GM12874 (cell line): ENCODE measurements at regions not wholly inside any gene's neighbourhood (a gene's known extent, or its start where the extent isn't known, plus 50 kb on each side); places are given as distances from the start of the nearest gene placed in this dataset.

ENCODE experiments used
- TF ChIP-seq, protein P1 (sequence below): IDR thresholded peaks from 2 replicates; pipeline ENCODE4 v1.5.1; 2011; ENCODE audit warnings: low read depth, mild to moderate bottlenecking, control low read depth, low read length, moderate library complexity; ENCODE audit not compliant: insufficient read depth

DNA sequence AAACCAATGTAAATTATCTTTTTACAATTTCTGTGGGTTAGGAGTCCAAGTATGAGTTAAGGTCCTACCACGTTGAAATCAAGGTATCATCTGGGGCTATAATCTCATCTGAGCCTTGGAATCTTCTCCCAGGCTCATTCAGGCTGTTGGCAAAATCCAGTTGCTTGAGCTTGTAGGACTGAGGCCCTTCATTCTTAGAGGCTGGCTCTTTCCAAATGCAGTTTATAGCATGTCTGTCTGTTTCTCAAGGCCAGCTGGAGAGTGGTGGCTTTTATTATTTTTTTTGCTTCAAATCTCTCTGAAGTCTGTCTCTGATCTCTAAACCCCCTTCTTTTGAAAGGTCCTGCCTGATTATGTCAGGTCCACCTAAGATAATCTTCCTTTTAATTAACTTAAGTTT is 177.2 kb upstream of the ASCC3 start:
- TF ChIP-seq, protein P1, sequence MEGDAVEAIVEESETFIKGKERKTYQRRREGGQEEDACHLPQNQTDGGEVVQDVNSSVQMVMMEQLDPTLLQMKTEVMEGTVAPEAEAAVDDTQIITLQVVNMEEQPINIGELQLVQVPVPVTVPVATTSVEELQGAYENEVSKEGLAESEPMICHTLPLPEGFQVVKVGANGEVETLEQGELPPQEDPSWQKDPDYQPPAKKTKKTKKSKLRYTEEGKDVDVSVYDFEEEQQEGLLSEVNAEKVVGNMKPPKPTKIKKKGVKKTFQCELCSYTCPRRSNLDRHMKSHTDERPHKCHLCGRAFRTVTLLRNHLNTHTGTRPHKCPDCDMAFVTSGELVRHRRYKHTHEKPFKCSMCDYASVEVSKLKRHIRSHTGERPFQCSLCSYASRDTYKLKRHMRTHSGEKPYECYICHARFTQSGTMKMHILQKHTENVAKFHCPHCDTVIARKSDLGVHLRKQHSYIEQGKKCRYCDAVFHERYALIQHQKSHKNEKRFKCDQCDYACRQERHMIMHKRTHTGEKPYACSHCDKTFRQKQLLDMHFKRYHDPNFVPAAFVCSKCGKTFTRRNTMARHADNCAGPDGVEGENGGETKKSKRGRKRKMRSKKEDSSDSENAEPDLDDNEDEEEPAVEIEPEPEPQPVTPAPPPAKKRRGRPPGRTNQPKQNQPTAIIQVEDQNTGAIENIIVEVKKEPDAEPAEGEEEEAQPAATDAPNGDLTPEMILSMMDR, result no peak

DNA sequence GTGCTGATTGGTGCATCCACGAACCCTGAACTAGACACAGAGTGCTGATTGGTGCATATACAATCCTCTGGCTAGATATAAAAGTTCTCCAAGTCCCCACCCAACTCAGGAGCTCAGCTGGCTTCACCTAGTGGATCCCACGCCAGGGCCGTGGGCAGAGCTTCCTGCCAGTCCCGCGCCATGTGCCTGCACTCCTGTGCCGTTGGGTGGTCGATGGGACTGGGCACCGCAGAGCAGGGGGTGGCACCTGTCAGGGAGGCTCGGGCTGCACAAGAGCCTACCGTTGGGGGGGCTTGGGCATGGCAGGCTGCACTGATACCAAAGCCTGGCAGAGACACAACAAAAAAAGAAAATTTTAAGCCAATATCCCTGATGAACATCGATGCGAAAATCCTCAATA is 185.4 kb upstream of the ASCC3 start:
- TF ChIP-seq, protein P1, result no peak

DNA sequence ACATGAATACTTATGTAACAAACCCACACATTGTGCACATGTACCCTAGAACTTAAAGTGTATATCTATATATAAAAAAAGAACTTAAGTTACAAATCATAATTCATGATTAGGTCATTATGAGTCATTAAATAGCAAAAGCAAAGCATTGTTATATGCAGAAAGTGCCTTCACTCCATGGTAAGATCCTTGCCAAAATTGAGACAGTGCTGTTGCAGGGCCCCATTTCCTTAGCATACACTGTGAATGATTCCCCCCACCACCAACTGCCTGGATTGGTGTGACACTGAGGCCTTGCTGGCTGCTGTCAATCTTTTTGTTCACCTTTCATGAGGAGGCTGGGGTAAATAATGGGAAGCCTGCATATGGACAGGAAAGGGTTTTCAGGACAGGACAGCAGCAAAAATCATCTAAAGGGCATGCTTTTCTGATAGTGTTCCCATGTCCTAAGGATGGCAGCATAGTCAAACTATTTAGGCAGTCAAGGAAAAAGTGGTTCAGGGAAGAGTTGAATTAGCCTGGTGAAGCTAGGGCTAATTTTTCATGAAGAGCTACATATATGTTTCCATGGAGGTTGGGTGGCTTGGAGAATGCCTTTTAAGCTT is 188.2 kb upstream of the ASCC3 start:
- TF ChIP-seq, protein P1, result no peak

DNA sequence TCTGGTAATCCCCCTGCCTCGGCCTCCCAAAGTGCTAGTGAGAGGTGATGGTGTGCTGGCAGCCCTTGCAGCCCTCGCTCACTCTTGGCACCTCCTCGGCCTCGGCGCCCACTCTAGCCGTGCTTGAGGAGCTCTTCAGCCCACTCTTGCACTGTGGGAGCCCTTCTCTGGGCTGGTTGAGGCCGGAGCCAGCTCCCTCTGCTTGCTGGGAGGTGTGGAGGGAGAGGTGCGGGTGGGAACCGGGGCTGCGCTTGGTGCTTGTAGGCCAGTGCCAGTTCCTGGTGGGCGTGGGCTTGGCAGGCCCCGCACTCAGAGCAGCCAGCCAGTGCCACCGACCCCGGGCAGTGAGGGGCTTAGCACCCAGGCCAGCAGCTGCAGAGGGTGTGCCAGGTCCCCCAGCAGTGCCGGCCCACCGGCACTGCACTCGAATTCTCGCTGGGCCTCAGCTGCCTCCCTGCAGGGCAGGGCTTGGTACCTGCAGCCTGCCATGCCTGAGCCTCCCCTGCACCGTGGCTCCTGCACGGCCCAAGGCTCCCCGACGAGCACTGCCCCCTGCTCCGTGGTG is 189.0 kb upstream of the ASCC3 start:
- TF ChIP-seq, protein P1, result no peak

DNA sequence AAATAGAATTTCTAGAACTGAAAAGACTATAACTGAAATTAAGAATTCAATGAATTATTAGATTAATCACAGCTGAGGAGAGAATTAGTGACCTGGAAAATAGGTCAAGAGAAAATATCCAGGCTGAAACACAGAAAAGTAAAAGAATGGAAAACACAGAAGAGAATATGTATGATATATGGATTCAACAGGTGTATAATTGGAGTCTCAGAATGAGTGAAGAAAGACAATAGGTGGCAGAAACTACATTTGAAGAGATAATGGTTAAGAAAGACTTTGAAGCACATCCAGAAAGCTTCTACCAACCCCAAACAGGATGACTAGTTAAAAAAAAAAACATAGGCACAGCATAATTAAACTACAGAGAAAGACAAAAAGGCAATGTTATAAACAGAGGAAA is 196.2 kb upstream of the ASCC3 start:
- TF ChIP-seq, protein P1, result no peak

DNA sequence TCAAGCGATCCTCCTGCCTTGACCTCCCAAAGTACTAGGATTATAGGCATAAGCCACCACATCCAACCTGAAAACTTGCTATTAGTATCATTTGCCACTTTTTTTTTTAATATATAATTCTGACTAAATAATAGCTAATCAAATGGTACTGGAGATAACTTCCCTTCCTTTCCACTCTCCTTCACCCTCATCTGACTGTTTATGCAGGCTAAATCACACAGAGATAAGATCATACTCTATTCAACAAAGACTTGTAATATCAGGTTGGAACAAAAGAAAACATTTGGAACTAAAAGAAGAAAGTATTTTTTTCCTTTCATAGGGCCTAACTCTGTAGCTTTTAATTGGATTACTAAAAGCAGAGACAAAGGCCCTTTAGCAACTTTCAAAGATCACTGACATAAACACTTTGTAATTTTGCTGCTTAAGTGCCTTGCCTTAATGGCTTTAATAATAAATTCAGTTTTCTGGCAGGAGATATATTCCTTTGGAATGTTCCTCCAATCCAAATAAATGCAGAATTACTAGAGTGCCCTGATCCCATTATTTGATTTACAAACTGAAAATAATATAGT is 198.7 kb upstream of the ASCC3 start:
- TF ChIP-seq, protein P1, result no peak

DNA sequence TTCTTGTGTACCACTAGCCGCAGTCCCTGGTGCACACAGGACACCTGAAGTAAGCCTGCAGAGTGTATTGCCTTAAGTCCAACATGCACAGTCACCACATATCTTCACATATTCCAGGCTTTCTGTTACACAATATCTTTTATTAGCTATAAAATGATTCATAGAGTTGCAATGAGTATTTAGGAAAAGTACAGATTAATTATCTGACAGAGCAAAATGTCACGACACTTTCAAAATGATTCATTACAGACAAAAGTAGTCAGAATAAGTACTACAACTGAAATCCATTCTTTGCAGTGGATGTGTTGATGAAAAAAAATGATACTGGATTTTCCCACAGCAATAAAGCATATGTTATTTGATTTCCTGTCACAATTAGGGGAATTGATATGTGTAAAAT is 199.5 kb upstream of the ASCC3 start:
- TF ChIP-seq, protein P1, result no peak
